ENCODE measurements at regions not wholly inside any gene's neighbourhood (a gene's known extent, or its start where the extent isn't known, plus 50 kb on each side); places are given as distances from the start of the nearest gene placed in this dataset.

DNA sequence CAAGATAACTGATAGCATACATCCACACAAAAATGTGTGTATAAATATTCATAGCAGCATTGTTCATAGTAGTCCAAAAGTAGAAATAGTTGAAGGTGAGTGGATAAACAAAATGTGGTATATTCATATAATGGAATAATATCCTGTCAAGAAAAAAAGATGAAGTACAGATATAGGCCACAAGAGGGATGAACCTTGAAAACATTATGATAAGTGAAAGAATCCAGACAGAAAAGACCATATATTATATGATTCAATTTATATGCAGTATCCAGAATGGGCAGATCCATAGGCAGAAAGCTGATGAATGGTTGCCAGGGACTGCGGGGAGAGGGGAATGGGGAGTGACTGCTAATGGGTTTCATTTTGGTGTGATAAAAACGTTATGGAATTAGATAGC lies 54.3 kb upstream of the TNIK start:
- H3K36me3 ChIP-seq: no peaks in the 10 kb centered on the region
- no peak for TF ChIP-seq POLR2A (IDR thresholded peaks at IDR 0.05)
- TF ChIP-seq, protein P1, sequence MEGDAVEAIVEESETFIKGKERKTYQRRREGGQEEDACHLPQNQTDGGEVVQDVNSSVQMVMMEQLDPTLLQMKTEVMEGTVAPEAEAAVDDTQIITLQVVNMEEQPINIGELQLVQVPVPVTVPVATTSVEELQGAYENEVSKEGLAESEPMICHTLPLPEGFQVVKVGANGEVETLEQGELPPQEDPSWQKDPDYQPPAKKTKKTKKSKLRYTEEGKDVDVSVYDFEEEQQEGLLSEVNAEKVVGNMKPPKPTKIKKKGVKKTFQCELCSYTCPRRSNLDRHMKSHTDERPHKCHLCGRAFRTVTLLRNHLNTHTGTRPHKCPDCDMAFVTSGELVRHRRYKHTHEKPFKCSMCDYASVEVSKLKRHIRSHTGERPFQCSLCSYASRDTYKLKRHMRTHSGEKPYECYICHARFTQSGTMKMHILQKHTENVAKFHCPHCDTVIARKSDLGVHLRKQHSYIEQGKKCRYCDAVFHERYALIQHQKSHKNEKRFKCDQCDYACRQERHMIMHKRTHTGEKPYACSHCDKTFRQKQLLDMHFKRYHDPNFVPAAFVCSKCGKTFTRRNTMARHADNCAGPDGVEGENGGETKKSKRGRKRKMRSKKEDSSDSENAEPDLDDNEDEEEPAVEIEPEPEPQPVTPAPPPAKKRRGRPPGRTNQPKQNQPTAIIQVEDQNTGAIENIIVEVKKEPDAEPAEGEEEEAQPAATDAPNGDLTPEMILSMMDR (IDR thresholded peaks at IDR 0.05): peak in 3 of 6 experiments; percentile 6 to 24 (median 19)
- H3K27me3 ChIP-seq: no peaks in the 10 kb centered on the region
- H3K9me3 ChIP-seq: no peaks in the 10 kb centered on the region
- DNase-seq: no peak
- H3K4me3 ChIP-seq: no peak overlapping the region
- H3K27ac ChIP-seq: no peak overlapping the region
- H3K4me1 ChIP-seq: no peaks in the 10 kb centered on the region

DNA sequence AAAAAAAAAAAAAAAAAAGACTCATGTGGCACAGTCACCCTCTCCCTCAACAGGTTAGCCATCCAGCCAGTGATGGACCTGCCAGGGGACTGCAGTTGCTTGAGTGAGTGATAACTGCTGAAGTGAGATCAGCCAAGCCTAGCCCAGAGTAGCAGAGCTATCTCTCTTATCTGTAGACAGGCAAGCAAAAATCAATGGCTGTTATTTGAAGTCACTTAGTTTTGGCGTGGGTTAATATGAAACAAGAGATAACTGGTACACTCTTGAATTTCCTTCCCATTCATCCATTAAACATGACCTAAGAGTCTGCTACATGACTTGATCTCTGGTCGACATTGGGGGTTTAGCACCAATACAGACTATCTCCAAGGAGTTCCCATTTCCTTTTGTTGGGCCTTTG lies 51.2 kb upstream of the TNIK start:
- no peaks in the 10 kb centered on the region for H3K4me1 ChIP-seq
- TF ChIP-seq, protein P1 (IDR thresholded peaks at IDR 0.05): no peak
- TF ChIP-seq POLR2A (IDR thresholded peaks at IDR 0.05): no peak
- no peaks in the 10 kb centered on the region for H3K36me3 ChIP-seq
- H3K27me3 ChIP-seq: no peaks in the 10 kb centered on the region
- H3K4me3 ChIP-seq: no peak overlapping the region
- no peaks in the 10 kb centered on the region for H3K9me3 ChIP-seq
- no peak for DNase-seq
- no peak overlapping the region for H3K27ac ChIP-seq

Small RNAs in the stretch of these regions (small RNA-seq; reads per million reads assigned to genes)
- 0 reads per million in 2 donors for gene AC008134.1
